Inferior parietal cortex (tissue), 1 donor: ENCODE measurements at regions not wholly inside any gene's neighbourhood (a gene's known extent, or its start where the extent isn't known, plus 50 kb on each side); places are given as distances from the start of the nearest gene placed in this dataset.
"Not testable (repeated sequence)": the region's sequence is repeated elsewhere in the genome, so short reads cannot be mapped to it uniquely, and the experiment has no call there.

Source experiments
- DNase-seq: peaks from one replicate; pipeline ENCODE4 v3.0.0-alpha.2; 2016; ENCODE audit errors: extremely low spot score

- not testable (repeated sequence) for DNase-seq
Observed at GRCh38 chr14:19052977-19053376, 85.7 kb downstream of the POTEM start.

GRCh38 chr14:19053426-19054050 is 86.3 kb downstream of the POTEM start:
- not testable (repeated sequence) for DNase-seq

DNA sequence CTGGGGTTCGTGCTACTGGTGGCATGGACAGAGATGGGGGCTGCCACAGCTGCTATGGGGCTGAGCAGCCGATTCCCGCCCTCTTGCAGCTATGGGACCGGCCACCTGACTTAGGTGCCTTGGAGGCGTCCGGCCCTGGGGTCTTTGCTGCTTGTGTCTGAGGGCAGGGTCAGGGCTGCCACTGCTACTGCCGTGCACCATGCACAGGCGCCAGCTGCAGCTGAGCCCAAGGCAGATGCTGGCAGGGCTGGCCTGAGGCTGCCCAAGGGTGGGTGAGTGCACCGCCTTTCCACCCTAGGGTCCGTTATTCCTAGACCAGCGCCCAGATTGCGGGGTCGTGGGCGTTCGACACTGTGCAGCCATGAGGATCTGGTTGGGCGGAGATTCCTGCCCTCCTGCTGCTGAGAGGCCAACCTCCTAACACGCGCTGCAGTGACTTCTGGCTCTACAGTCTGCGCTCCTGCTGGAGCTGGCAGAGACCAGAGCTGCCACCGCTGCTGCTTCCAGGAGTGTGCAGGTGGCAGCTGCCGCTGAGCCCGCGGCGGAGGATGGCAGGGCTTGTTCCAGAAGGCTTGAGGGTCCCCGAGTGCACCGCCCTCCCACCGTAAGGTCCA is 87.0 kb downstream of the POTEM start:
- not testable (repeated sequence) for DNase-seq

DNA sequence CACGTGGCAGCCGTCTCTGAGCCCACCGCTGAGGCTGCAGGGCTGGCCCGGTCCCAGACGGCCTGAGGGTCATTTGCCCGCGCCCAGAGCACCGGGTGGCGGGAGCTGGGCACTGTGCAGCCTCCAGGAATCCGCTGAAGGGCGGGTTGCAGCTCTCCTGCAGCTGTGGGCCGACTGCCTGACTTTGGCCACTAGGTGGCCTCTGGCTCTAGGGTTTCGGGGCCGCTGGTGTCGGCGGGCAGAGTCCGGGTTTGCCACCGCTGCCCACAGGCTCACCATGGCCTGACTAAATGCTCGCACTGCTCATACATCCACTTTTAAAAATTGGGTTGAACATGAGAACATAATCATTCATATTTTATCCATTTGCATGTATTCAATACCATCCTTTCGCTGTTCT is 87.7 kb downstream of the POTEM start:
- not testable (repeated sequence) for DNase-seq

DNA sequence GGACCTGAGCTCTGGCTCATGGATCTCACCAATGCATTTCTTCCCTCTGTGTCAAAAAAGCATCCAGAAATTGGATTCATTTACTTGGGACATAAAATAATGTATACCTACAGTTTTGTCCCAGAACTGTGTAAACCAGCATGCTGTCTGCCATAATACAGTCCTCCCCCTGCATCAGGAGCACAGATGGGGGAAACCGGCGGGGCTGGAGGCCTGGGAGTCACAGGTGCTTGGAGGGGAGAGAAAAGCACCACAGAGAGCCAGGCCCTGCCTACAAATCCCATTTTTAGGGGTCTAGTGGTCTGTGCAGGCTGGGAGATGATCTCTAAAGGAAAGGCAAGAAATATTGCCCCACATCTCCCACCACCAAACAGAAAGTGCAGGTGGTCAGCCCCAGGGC is 91.8 kb downstream of the POTEM start:
- not testable (repeated sequence) for DNase-seq

- DNase-seq, result not testable (repeated sequence)
Observed at GRCh38 chr14:19061689-19062450, 94.6 kb downstream of the POTEM start.

- not testable (repeated sequence) for DNase-seq
Observed at GRCh38 chr14:19068957-19069356, 101.7 kb downstream of the POTEM start.

GRCh38 chr14:19072518-19072917 is 105.3 kb downstream of the POTEM start:
- DNase-seq, result not testable (repeated sequence)

DNA sequence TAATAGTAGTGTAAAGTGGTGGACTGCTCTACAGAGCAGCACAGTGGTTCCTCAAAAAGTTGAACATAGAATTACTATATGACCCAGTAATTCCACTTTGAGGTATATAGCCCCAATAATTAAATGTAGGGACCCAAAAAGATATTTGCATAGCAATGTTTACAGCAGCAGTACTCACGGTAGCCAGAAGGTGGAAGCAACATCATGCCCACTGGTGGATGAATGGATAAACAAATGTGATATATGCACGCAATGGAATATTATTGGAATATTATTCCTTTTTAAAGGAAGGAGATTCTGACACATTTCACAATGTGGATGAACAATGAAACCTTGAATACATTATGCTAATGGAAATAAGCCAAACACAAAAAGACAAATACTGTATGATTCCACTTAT is 121.4 kb downstream of the POTEM start:
- peak; percentile 1 for DNase-seq

GRCh38 chr14:19093227-19093626 is 126.0 kb downstream of the POTEM start:
- not testable (repeated sequence) for DNase-seq

DNA sequence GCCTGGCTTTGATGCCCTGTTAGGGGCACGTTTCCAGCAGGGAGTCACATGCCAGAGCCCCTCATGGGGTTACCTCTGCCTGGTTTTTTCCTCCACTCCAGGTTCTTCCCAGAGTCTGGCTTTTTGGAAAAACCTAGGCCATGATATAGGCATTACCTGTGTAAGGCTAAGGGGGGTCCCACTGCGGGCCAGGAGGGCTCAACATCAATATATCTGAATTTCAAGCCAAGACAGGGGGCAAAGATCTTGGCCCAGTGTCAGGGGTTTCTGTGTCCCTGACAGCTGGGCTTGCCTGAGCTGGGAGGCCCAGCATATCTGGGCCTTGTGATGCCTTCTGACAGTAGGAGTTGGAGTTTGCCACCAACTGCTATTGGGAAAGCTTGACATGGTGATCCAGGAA is 127.5 kb downstream of the POTEM start:
- not testable (repeated sequence) for DNase-seq

GRCh38 chr14:19095167-19095566 is 127.9 kb downstream of the POTEM start:
- not testable (repeated sequence) for DNase-seq

GRCh38 chr14:19096467-19096866 is 129.2 kb downstream of the POTEM start:
- not testable (repeated sequence) for DNase-seq

- not testable (repeated sequence) for DNase-seq
Observed at GRCh38 chr14:19096876-19097275, 129.6 kb downstream of the POTEM start.

DNA sequence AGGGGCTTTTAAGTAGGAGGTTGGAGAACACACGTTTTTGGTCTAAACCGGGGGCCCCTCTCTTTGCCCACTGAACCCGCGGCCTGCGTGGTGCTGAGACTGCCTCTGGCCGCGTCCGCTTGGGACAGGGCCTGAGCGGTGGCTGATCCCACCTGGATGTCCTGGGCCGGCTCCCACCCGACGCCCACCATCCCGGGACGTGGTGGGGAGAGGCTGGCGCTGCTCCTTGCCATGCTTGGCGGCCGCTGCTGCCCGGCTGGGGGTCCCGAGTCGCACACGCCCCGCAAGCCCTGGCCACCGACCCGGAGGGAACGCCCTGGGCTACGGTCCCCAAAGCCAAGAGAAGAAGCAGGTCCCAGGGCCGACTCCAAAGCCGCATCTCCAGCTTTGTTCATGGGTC is 130.1 kb downstream of the POTEM start:
- not testable (repeated sequence) for DNase-seq

GRCh38 chr14:19097750-19098149 is 130.5 kb downstream of the POTEM start:
- DNase-seq, result not testable (repeated sequence)

- DNase-seq, result not testable (repeated sequence)
Observed at GRCh38 chr14:19098230-19098629, 131.0 kb downstream of the POTEM start.

DNA sequence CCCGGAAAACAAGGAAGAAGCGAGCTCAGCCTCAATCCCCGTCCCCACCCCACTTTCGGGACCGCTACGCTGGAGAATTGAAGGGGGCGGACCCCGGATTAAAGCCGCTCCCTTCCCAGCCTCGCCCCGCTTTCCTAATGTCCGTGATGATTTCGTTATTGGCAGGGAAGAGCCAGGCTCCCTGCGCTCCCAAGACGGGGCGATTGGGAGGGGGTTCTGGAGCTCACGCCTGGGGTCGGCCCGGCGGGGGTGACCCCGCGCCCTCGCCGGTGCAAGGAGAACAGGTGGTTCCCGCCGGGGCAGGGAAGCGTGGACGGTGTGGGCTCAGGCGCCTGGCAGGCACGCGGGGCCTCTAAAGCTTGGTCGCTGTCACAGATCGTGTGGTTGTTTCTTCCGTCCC is 131.5 kb downstream of the POTEM start:
- not testable (repeated sequence) for DNase-seq

DNA sequence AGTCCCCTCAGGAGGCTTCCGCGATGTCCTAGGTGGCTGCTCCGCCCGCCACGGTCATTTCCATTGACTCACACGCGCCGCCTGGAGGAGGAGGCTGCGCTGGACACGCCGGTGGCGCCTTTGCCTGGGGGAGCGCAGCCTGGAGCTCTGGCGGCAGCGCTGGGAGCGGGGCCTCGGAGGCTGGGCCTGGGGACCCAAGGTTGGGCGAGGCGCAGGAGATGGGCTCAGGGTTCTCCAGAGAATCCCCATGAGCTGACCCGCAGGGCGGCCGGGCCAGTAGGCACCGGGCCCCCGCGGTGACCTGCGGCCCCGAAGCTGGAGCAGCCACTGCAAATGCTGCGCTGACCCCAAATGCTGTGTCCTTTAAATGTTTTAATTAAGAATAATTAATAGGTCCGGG is 132.1 kb downstream of the POTEM start:
- DNase-seq, result not testable (repeated sequence)

DNA sequence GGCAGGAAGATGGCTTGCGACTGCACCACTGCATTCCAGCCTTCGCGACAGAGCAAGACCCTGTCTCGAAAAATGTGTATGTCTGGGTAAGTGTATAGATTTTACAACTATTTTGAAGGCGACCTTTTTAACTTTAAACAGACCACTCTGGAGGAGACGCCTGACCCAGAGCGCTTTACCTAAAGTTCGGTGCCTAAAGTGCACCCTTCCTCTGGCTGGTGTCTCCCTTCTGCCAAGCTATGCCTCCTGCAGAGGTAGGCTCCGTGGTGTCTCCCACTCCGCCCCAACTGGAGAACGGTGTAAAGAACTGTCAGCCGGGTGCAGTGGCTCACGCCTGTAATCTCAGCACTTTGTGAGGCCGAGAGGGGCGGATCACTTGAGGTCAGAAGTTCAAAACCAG is 132.7 kb downstream of the POTEM start:
- DNase-seq, result not testable (repeated sequence)

DNA sequence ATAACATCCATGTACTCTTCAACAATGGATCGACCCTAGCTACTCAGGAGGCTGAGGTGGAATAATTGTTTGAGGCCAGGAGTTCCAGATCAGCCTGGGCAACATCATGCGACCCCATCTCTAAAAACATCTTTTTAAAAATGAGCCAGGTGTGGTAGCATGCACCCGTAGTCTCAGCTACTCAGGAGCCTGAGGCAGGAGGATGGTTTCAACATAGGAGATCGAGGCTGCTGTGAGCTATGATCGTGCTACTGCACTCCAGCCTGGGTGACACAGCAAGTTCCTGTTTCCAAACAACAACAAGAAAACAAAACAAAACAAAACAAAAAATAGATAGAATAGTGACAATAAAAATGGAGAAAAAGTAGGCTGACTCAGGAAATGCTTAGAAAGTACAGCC is 138.3 kb downstream of the POTEM start:
- DNase-seq, result not testable (repeated sequence)

DNA sequence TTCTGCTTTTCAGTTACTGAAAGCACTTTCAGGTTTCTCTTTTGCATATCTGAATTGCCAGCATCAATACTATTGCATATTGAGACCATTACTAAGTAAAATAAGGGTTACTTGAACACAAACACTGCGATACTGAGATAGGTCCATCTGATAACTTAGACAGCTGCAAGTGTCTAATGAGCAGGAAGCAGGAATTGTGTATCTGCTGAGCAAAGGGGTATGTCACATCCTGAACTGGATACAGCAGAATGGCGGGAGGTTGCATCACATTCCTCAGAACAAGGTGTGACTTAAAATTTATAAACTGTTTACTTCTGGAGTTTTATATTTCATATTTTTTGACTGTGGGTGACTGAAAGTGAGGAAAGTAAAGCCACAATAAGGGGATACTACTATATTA is 142.7 kb downstream of the POTEM start:
- not testable (repeated sequence) for DNase-seq

GRCh38 chr14:19120383-19120782 is 153.1 kb downstream of the POTEM start:
- DNase-seq, result not testable (repeated sequence)
